Spleen (tissue), 11 donors: ENCODE measurements at regions not wholly inside any gene's neighbourhood (a gene's known extent, or its start where the extent isn't known, plus 50 kb on each side); places are given as distances from the start of the nearest gene placed in this dataset.

Source experiments
- DNase-seq: peaks from one replicate; pipeline ENCODE4 v3.0.0-alpha.2; 2020
- H3K27ac ChIP-seq, 8 donors: fragments of 200-600 bp; sonication (generic) in 7 of 8; 1 replicate in 4 of 8; 2 replicates in 4 of 8; pipeline versions ENCODE4 v1.5.0 to v1.8.0; 2016 to 2021; ENCODE audit warnings: inconsistent platforms in 4 of 8, mild to moderate bottlenecking in 4 of 8, moderate library complexity in 1 of 8
- H3K27me3 ChIP-seq, 7 donors: fragments of 200-600 bp; sonication (generic) in 6 of 7; replicated peaks in 1 of 7; 1 replicate in 4 of 7; 2 replicates in 3 of 7; pipeline versions ENCODE4 v1.5.0 to v1.8.0; 2016 to 2021; ENCODE audit warnings: inconsistent platforms in 3 of 7, mild to moderate bottlenecking in 1 of 7
- H3K36me3 ChIP-seq, 6 donors: fragments of 200-600 bp; sonication (generic) in 5 of 6; 1 replicate in 4 of 6; 2 replicates in 2 of 6; pipeline versions ENCODE4 v1.5.0 to v1.8.0; 2016 to 2021; ENCODE audit warnings: inconsistent platforms in 2 of 6
- H3K4me1 ChIP-seq, 6 donors: fragments of 200-600 bp; sonication (generic) in 5 of 6; 1 replicate in 3 of 6; 2 replicates in 3 of 6; pipeline versions ENCODE4 v1.5.0 to v1.8.0; 2016 to 2021; ENCODE audit warnings: inconsistent platforms in 3 of 6
- H3K4me3 ChIP-seq, 8 donors: fragments of 200-600 bp; sonication (generic) in 7 of 8; 1 replicate in 4 of 8; 2 replicates in 4 of 8; pipeline versions ENCODE4 v1.5.0 to v1.8.0; 2016 to 2021; ENCODE audit warnings: inconsistent platforms in 4 of 8, mild to moderate bottlenecking in 4 of 8, moderate library complexity in 2 of 8
- H3K9me3 ChIP-seq, 8 donors: fragments of 200-600 bp; sonication (generic) in 7 of 8; 1 replicate in 4 of 8; 2 replicates in 4 of 8; pipeline versions ENCODE4 v1.5.0 to v1.8.0; 2016 to 2021; ENCODE audit warnings: inconsistent platforms in 4 of 8
- CTCF ChIP-seq, 11 experiments: fragments of 200-600 bp in 7 of 11; fragments of 450-650 bp in 4 of 11; sonication (generic) in 4 of 11; IDR thresholded peaks in 8 of 11; conservative IDR thresholded peaks in 3 of 11; 1 replicate in 7 of 11; 2 replicates in 4 of 11; pipeline versions ENCODE4 v1.4.0 to v1.8.0; 2016 to 2021; ENCODE audit warnings: antibody characterized with exemption in 11 of 11, inconsistent platforms in 4 of 11, mild to moderate bottlenecking in 1 of 11
- POLR2A ChIP-seq, 3 donors: fragments of 450-650 bp; IDR thresholded peaks; one replicate each; pipeline ENCODE4 v1.5.1; 2017; ENCODE audit warnings: antibody characterized with exemption in 3 of 3, mild to moderate bottlenecking in 1 of 3
- POLR2AphosphoS5 ChIP-seq, 3 donors: sonication (generic); formaldehyde crosslinking; IDR thresholded peaks; one replicate each; pipeline ENCODE4 v1.5.1; 2017; ENCODE audit warnings: antibody characterized with exemption in 3 of 3
- WGBS, 5 donors: extraction: QIAGEN DNeasy Blood & Tissue Kit in 3 of 5; methylation state at CpG; one replicate each; pipeline versions ENCODE4 v1.1.5 to v1.1.7; 2013 to 2018; 5-methylcytosine and 5-hydroxymethylcytosine counted together
- intact Hi-C: fragments of 100-400 bp; cut with DNase I; formaldehyde crosslinking; loops from one replicate; pipeline ENCODE4 v1.15.0; 2023; ENCODE audit warnings: low total_unique reads
- donor health status: healthy with polysubstance abuse.
- donor health status: DM: no; HTN: no; CAD: no; lungs with moderate emphysema.
- donor health status: DM: no; HTN: no; CAD: no.
- donor health status: Bipolar disorder and iron deficiency.
- donor health status: healthy.
- donor health status: DM: no; HTN: no; CAD: no.
- donor health status: DM: yes; HTN: yes; CAD: no.

GRCh38 chr2:81589406-81589805, 1284.9 kb upstream of the LRRTM1 start:
- TF ChIP-seq CTCF (IDR thresholded peaks at IDR 0.05 in 8 of 11, conservative IDR thresholded peaks at IDR 0.05 in 3 of 11) (no peak), POLR2AphosphoS5 (IDR thresholded peaks at IDR 0.05) (no peak), POLR2A (IDR thresholded peaks at IDR 0.05) (no peak)
- WGBS, 5 donors = 85 to 93% (median 88%) methylated on average over 2 of the region's 2 CpGs
- intact Hi-C loops = no loop called here
- no peaks in the 10 kb centered on the region for H3K4me1 ChIP-seq
- no peaks in the 10 kb centered on the region for H3K27me3 ChIP-seq
- peaks cover 0 to 14% (median 3%) of the 10 kb centered on the region in 8 donors for H3K9me3 ChIP-seq
- no peak overlapping the region for H3K4me3 ChIP-seq
- no peak overlapping the region for H3K27ac ChIP-seq
- DNase-seq = no peak
- H3K36me3 ChIP-seq = no peaks in the 10 kb centered on the region

- DNase-seq = no peak
- intact Hi-C loops = no loop called here
- H3K9me3 ChIP-seq = peaks cover 0 to 25% (median 4%) of the 10 kb centered on the region in 8 donors
- no peaks in the 10 kb centered on the region for H3K4me1 ChIP-seq
- TF ChIP-seq CTCF (IDR thresholded peaks at IDR 0.05 in 8 of 11, conservative IDR thresholded peaks at IDR 0.05 in 3 of 11) (no peak), POLR2AphosphoS5 (IDR thresholded peaks at IDR 0.05) (no peak), POLR2A (IDR thresholded peaks at IDR 0.05) (no peak)
- H3K27ac ChIP-seq = no peak overlapping the region
- H3K4me3 ChIP-seq = no peak overlapping the region
- no peaks in the 10 kb centered on the region for H3K36me3 ChIP-seq
- WGBS, 5 donors = 80 to 89% (median 88%) methylated on average over 15 to 20 of the region's 20 CpGs
- H3K27me3 ChIP-seq = no peaks in the 10 kb centered on the region
Measured at GRCh38 chr2:81583311-81584108, 1279.0 kb upstream of the LRRTM1 start.

GRCh38 chr2:81576713-81577112, 1272.2 kb upstream of the LRRTM1 start:
- TF ChIP-seq CTCF (IDR thresholded peaks at IDR 0.05 in 8 of 11, conservative IDR thresholded peaks at IDR 0.05 in 3 of 11) = no peak
- Histone ChIP-seq H3K4me3 (no peak overlapping the region), H3K4me1 (no peaks in the 10 kb centered on the region), H3K27me3 (no peaks in the 10 kb centered on the region), H3K9me3 (peaks cover 0 to 5% (median 2%) of the 10 kb centered on the region in 8 donors), H3K27ac (no peak overlapping the region), H3K36me3 (no peaks in the 10 kb centered on the region)
- WGBS, 5 donors = 62 to 81% (median 75%) methylated on average over 2 of the region's 2 CpGs
- intact Hi-C loops = no loop called here
- DNase-seq = no peak

- Histone ChIP-seq H3K4me3 (no peak overlapping the region), H3K27ac (no peak overlapping the region), H3K36me3 (no peaks in the 10 kb centered on the region), H3K9me3 (peaks cover 0 to 40% (median 14%) of the 10 kb centered on the region in 8 donors), H3K27me3 (no peaks in the 10 kb centered on the region), H3K4me1 (no peaks in the 10 kb centered on the region)
- no peak for TF ChIP-seq POLR2A (IDR thresholded peaks at IDR 0.05)
- no peak for TF ChIP-seq POLR2AphosphoS5 (IDR thresholded peaks at IDR 0.05)
- TF ChIP-seq CTCF (IDR thresholded peaks at IDR 0.05 in 8 of 11, conservative IDR thresholded peaks at IDR 0.05 in 3 of 11) = no peak
- WGBS, 5 donors = 77 to 91% (median 81%) methylated on average over 3 of the region's 3 CpGs
- DNase-seq = no peak
- intact Hi-C loops = no loop called here
Measured at GRCh38 chr2:81551040-81551634, 1246.6 kb upstream of the LRRTM1 start.
